H1 (cell line): ENCODE measurements at regions not wholly inside any gene's neighbourhood (a gene's known extent, or its start where the extent isn't known, plus 50 kb on each side); places are given as distances from the start of the nearest gene placed in this dataset.

Source experiments
- CTCF ChIA-PET: fragments of 300-600 bp; sonication (Branson Sonifier 250); formaldehyde crosslinking; loops from one replicate; lab custom pipeline; 2021; ENCODE audit not compliant: partially characterized antibody; lab: Charles Lee
- POLR2A ChIA-PET: fragments of 300-600 bp; sonication (Branson Sonifier 250); formaldehyde crosslinking; loops from one replicate; lab custom pipeline; 2021; ENCODE audit warnings: inconsistent platforms; ENCODE audit not compliant: partially characterized antibody; lab: Charles Lee
- DNase-seq, 2 experiments: peaks; one replicate each; pipeline versions ENCODE4 v3.0.0 to v3.0.0-alpha.2; 2010 to 2022; ENCODE audit warnings: low spot score in 2 of 2, low read depth in 1 of 2, mixed read lengths in 1 of 2
- FAIRE-seq: peaks from 2 replicates; lab custom pipeline; 2011; peaks lifted over from hg19 to GRCh38; lab: Jason Lieb, UNC
- H2AFZ ChIP-seq: 2 replicates; pipeline ENCODE4 v1.8.1; 2012; ENCODE audit warnings: low read length, inconsistent platforms
- H2AK5ac ChIP-seq: 2 replicates; pipeline ENCODE4 v1.6.1; 2013; ENCODE audit warnings: low read depth, low read length
- H2BK120ac ChIP-seq: replicated peaks from 2 replicates; pipeline ENCODE3; 2013; ENCODE audit warnings: low read depth, low read length, inconsistent platforms
- H2BK12ac ChIP-seq: 2 replicates; pipeline ENCODE4 v1.6.1; 2013; ENCODE audit warnings: low read depth, low read length
- H2BK15ac ChIP-seq: 2 replicates; pipeline ENCODE4 v1.6.1; 2013; ENCODE audit warnings: low read length
- H2BK20ac ChIP-seq: 2 replicates; pipeline ENCODE4 v1.6.1; 2013; ENCODE audit warnings: low read length
- H2BK5ac ChIP-seq: 2 replicates; pipeline ENCODE4 v1.6.1; 2013; ENCODE audit warnings: low read depth, low read length
- H3K14ac ChIP-seq: 2 replicates; pipeline ENCODE4 v1.6.1; 2013; ENCODE audit warnings: inconsistent platforms; ENCODE audit not compliant: insufficient read length
- H3K18ac ChIP-seq: 2 replicates; pipeline ENCODE4 v1.6.1; 2013; ENCODE audit warnings: low read length; ENCODE audit errors: extremely low read depth
- H3K23ac ChIP-seq: 2 replicates; pipeline ENCODE4 v1.6.1; 2013; ENCODE audit warnings: inconsistent platforms; ENCODE audit not compliant: insufficient read length
- H3K23me2 ChIP-seq: 2 replicates; pipeline ENCODE4 v1.6.1; 2013; ENCODE audit warnings: low read depth, low read length
- H3K27ac ChIP-seq: 2 replicates; pipeline ENCODE4 v1.6.1; 2011; ENCODE audit warnings: low read depth, low read length, inconsistent platforms
- H3K27me3 ChIP-seq, 4 experiments: replicated peaks in 1 of 4; 1 replicate in 1 of 4; 2 replicates in 3 of 4; pipeline versions ENCODE4 v1.6.1 to v1.8.1; 2011 to 2013; ENCODE audit warnings: low read length in 3 of 4, mild to moderate bottlenecking in 3 of 4, inconsistent platforms in 2 of 4, mixed read lengths in 2 of 4, moderate library complexity in 1 of 4; ENCODE audit not compliant: control insufficient read depth in 3 of 4, insufficient read depth in 3 of 4; ENCODE audit errors: extremely low read depth in 1 of 4
- H3K36me3 ChIP-seq, 4 experiments: 2 replicates each; pipeline versions ENCODE4 v1.6.1 to v1.8.1; 2011 to 2013; ENCODE audit warnings: mild to moderate bottlenecking in 4 of 4, low read length in 3 of 4, moderate library complexity in 2 of 4, control low read depth in 1 of 4, inconsistent platforms in 1 of 4; ENCODE audit not compliant: insufficient read depth in 4 of 4, control insufficient read depth in 2 of 4
- H3K4ac ChIP-seq: replicated peaks from 2 replicates; pipeline ENCODE3; 2013; ENCODE audit warnings: low read length, low read depth, mixed read lengths, inconsistent platforms; ENCODE audit not compliant: insufficient read length
- H3K4me1 ChIP-seq, 4 experiments: replicated peaks in 1 of 4; 1 replicate in 1 of 4; 2 replicates in 3 of 4; pipeline versions ENCODE4 v1.6.1 to v1.8.1; 2011 to 2013; ENCODE audit warnings: low read length in 3 of 4, inconsistent platforms in 2 of 4, mixed read lengths in 1 of 4; ENCODE audit not compliant: insufficient read depth in 4 of 4, control insufficient read depth in 3 of 4
- H3K4me2 ChIP-seq, 2 experiments: 2 replicates each; pipeline versions ENCODE4 v1.6.1 to v1.8.1; 2011 to 2013; ENCODE audit warnings: low read depth in 2 of 2, low read length in 2 of 2, control low read depth in 1 of 2, inconsistent platforms in 1 of 2, mild to moderate bottlenecking in 1 of 2; ENCODE audit not compliant: insufficient read depth in 1 of 2
- H3K4me3 ChIP-seq, 4 experiments: fragments of 200-600, 300-600 bp in 1 of 4; sonication (generic), shearing (Covaris generic), sonication (Bioruptor Twin) in 1 of 4; 2 replicates each; pipeline versions ENCODE4 v1.5.1 to v1.8.1; 2011 to 2016; ENCODE audit warnings: low read length in 4 of 4, low read depth in 3 of 4, control low read depth in 2 of 4, inconsistent platforms in 2 of 4, mild to moderate bottlenecking in 2 of 4, mixed read lengths in 1 of 4, moderate library complexity in 1 of 4; ENCODE audit not compliant: insufficient read depth in 2 of 4; ENCODE audit errors: extremely low read depth in 1 of 4
- H3K56ac ChIP-seq: replicated peaks from 2 replicates; pipeline ENCODE3; 2013; ENCODE audit warnings: low read depth, mild to moderate bottlenecking, mixed read lengths, low read length, inconsistent platforms; ENCODE audit not compliant: insufficient read length
- H3K79me1 ChIP-seq: 2 replicates; pipeline ENCODE4 v1.6.1; 2013; ENCODE audit warnings: low read depth, low read length, control low read depth
- H3K79me2 ChIP-seq, 2 experiments: 2 replicates each; pipeline versions ENCODE4 v1.6.1 to v1.8.1; 2012 to 2013; ENCODE audit warnings: low read length in 2 of 2, mild to moderate bottlenecking in 2 of 2, inconsistent platforms in 1 of 2; ENCODE audit not compliant: insufficient read depth in 2 of 2, control insufficient read depth in 1 of 2
- H3K9ac ChIP-seq, 4 experiments: replicated peaks in 1 of 4; 1 replicate in 1 of 4; 2 replicates in 3 of 4; pipeline versions ENCODE4 v1.6.1 to v1.8.1; 2011 to 2013; ENCODE audit warnings: low read depth in 3 of 4, low read length in 3 of 4, control low read depth in 2 of 4, mild to moderate bottlenecking in 2 of 4, moderate library complexity in 2 of 4, inconsistent platforms in 1 of 4; ENCODE audit errors: extremely low read depth in 1 of 4
- H3K9me3 ChIP-seq, 2 experiments: 2 replicates each; pipeline versions ENCODE4 v1.6.1 to v1.8.1; 2012 to 2013; ENCODE audit warnings: mild to moderate bottlenecking in 2 of 2, moderate library complexity in 2 of 2, control low read depth in 1 of 2, inconsistent platforms in 1 of 2, low read depth in 1 of 2, low read length in 1 of 2, mixed read lengths in 1 of 2; ENCODE audit not compliant: insufficient read depth in 2 of 2
- H4K20me1 ChIP-seq, 2 experiments: replicated peaks in 1 of 2; 2 replicates each; pipeline versions ENCODE3 to v1.8.1; 2011 to 2013; ENCODE audit warnings: inconsistent platforms in 2 of 2, low read length in 2 of 2, mild to moderate bottlenecking in 1 of 2; ENCODE audit not compliant: insufficient read depth in 2 of 2, control insufficient read depth in 1 of 2
- H4K5ac ChIP-seq: 2 replicates; pipeline ENCODE4 v1.6.1; 2013; ENCODE audit warnings: low read length, low read depth, mixed read lengths, inconsistent platforms; ENCODE audit not compliant: insufficient read length
- H4K8ac ChIP-seq: 2 replicates; pipeline ENCODE4 v1.8.0; 2013; ENCODE audit warnings: mild to moderate bottlenecking, moderate library complexity, low read length, inconsistent platforms; ENCODE audit not compliant: insufficient read depth; ENCODE audit errors: extremely low read depth
- H4K91ac ChIP-seq: replicated peaks from 2 replicates; pipeline ENCODE3; 2013; ENCODE audit warnings: low read length, mixed read lengths, inconsistent platforms; ENCODE audit not compliant: insufficient read length
- BACH1 ChIP-seq: IDR thresholded peaks from 2 replicates; pipeline ENCODE4 v1.6.1; 2012; ENCODE audit warnings: low read length, improper control_type of control experiment
- CEBPB ChIP-seq: IDR thresholded peaks from 2 replicates; pipeline ENCODE4 v1.6.1; 2012; ENCODE audit warnings: low read depth, low read length
- CREB1 ChIP-seq: IDR thresholded peaks from 2 replicates; pipeline ENCODE4 v1.6.1; 2012; ENCODE audit warnings: inconsistent platforms
- CTBP2 ChIP-seq: IDR thresholded peaks from 2 replicates; pipeline ENCODE4 v1.7.0; 2011; ENCODE audit warnings: borderline replicate concordance, mild to moderate bottlenecking, moderate library complexity, mixed read lengths, low read length; ENCODE audit not compliant: insufficient read depth, insufficient read length
- GABPA ChIP-seq: IDR thresholded peaks from 2 replicates; pipeline ENCODE4 v1.6.1; 2011; ENCODE audit warnings: mild to moderate bottlenecking, low read length, moderate library complexity, borderline replicate concordance; ENCODE audit not compliant: insufficient read depth
- JUND ChIP-seq: IDR thresholded peaks from 2 replicates; pipeline ENCODE4 v1.6.1; 2011; ENCODE audit warnings: mild to moderate bottlenecking, improper control_type of control experiment, low read length
- KDM1A ChIP-seq: fragments of 200-600, 300-600 bp; sonication (generic); IDR thresholded peaks from 2 replicates; pipeline ENCODE4 v1.7.1; 2016; ENCODE audit warnings: mild to moderate bottlenecking, low read length, borderline replicate concordance
- MAFK ChIP-seq: IDR thresholded peaks from 2 replicates; pipeline ENCODE4 v1.6.1; 2012; ENCODE audit warnings: low read depth, mild to moderate bottlenecking, improper control_type of control experiment, low read length
- MAX ChIP-seq: IDR thresholded peaks from 2 replicates; pipeline ENCODE4 v1.6.1; 2012; ENCODE audit warnings: inconsistent platforms
- NRF1 ChIP-seq: IDR thresholded peaks from 2 replicates; pipeline ENCODE4 v1.6.1; 2011; ENCODE audit warnings: mild to moderate bottlenecking, low read depth, low read length, improper control_type of control experiment
- PHF8 ChIP-seq: fragments of 200-600 bp; sonication (generic); conservative IDR thresholded peaks from 2 replicates; pipeline ENCODE4 v1.7.1; 2012; ENCODE audit warnings: low read depth, mild to moderate bottlenecking, inconsistent platforms, low read length, moderate library complexity
- RFX5 ChIP-seq: IDR thresholded peaks from 2 replicates; pipeline ENCODE4 v1.6.1; 2011; ENCODE audit warnings: low read depth, low read length, improper control_type of control experiment, borderline replicate concordance
- RXRA ChIP-seq: IDR thresholded peaks from 2 replicates; pipeline ENCODE4 v1.6.1; 2011; ENCODE audit warnings: low read depth, mild to moderate bottlenecking, low read length, moderate library complexity; ENCODE audit not compliant: insufficient read depth
- SP1 ChIP-seq: IDR thresholded peaks from 2 replicates; pipeline ENCODE4 v1.6.1; 2011; ENCODE audit warnings: low read depth, low read length
- YY1 ChIP-seq: IDR thresholded peaks from 2 replicates; pipeline ENCODE4 v1.6.1; 2011; ENCODE audit warnings: low read depth, mild to moderate bottlenecking, low read length
- ZNF274 ChIP-seq: IDR thresholded peaks from 2 replicates; pipeline ENCODE4 v1.7.0; 2012; ENCODE audit warnings: low read length, borderline replicate concordance; ENCODE audit errors: extremely low read depth
- WGBS, 2 experiments: shearing (Covaris generic) in 1 of 2; methylation state at CpG; one replicate each; pipeline versions ENCODE4 v1.1.6 to v1.1.7; 2013 to 2015; ENCODE audit warnings: low lambda C conversion rate in 2 of 2, mixed read lengths in 2 of 2, inconsistent platforms in 1 of 2, low coverage in 1 of 2, missing lambda C conversion rate in 1 of 2; ENCODE audit not compliant: insufficient replicate concordance in 2 of 2, insufficient coverage in 1 of 2, insufficient read length in 1 of 2; ENCODE audit errors: extremely low coverage in 1 of 2, missing lambda C conversion rate in 1 of 2; 5-methylcytosine and 5-hydroxymethylcytosine counted together

DNA sequence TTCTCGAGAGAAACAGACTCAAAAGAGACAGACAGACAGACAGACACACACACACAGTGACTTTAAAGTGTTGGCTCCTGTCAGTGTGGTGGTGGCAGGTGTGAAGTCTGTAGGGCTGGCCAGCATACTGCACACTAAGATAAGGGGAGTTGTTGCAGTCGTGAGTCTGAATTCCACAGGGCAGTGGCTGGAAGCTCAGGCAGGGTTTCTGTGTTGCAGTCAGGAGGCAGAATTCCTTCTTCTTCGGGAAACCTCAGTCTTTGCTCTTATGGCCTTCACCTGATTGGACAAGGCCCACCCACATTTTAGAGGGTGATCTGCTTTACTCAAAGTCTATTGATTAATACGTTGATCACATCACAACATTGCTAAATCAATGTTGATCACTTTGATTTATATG, 478.4 kb upstream of the HS6ST1 start:
- Histone ChIP-seq H3K23ac (no peak overlapping the region), H4K20me1 (peaks cover 0 to 8% of the 10 kb centered on the region in 2 experiments), H2BK15ac (no peak overlapping the region), H3K27ac (no peak overlapping the region), H3K4me3 (no peak overlapping the region), H3K14ac (no peak overlapping the region), H3K23me2 (peaks cover 3% of the 10 kb centered on the region), H4K5ac (no peak overlapping the region), H3K9me3 (no peaks in the 10 kb centered on the region), H3K4ac (no peak overlapping the region), H2BK120ac (no peak overlapping the region), H3K27me3 (peaks cover 0 to 4% (median 0%) of the 10 kb centered on the region in 4 experiments; a peak in 1 of 7 replicates), H3K9ac (no peak overlapping the region), H2BK20ac (no peak overlapping the region), H3K56ac (no peak overlapping the region), H2AK5ac (no peak overlapping the region), H2BK12ac (no peak overlapping the region), H3K4me2 (no peak overlapping the region), H3K36me3 (no peaks in the 10 kb centered on the region), H3K4me1 (no peaks in the 10 kb centered on the region), H3K79me1 (no peaks in the 10 kb centered on the region), H2AFZ (no peak overlapping the region), H3K79me2 (no peaks in the 10 kb centered on the region), H4K8ac (no peak overlapping the region), H4K91ac (no peak overlapping the region), H3K18ac (no peak overlapping the region), H2BK5ac (no peak overlapping the region)
- DNase-seq (no peak), FAIRE-seq (no peak)
- ChIA-PET POLR2A (no interaction called here), CTCF (interaction anchor here (0.9 to 1.3 kb wide), 3 partner anchors 11 to 457 kb away, joined by 3 to 5 read pairs (median 3); no protein-coding TSS in a partner anchor)
- 87% methylated on average over 4 of the region's 4 CpGs; no CpG with 5 or more reads in 1 of the 2 experiments for WGBS, 2 experiments
- TF ChIP-seq CEBPB (no peak), MAX (no peak), RXRA (no peak), GABPA (no peak), JUND (no peak), CTBP2 (no peak), BACH1 (no peak), PHF8 (no peak), CREB1 (no peak), ZNF274 (no peak), RFX5 (no peak), SP1 (no peak), YY1 (no peak), KDM1A (no peak; the same call in 1 of the 2 replicates), MAFK (no peak), NRF1 (no peak)
